PC-3 (cell line): ENCODE measurements at regions not wholly inside any gene's neighbourhood (a gene's known extent, or its start where the extent isn't known, plus 50 kb on each side); places are given as distances from the start of the nearest gene placed in this dataset.

ENCODE experiments used
- ATAC-seq: fragments of 200-7000 bp; cut with Tn5 transposase; 2 replicates; pipeline ENCODE4 v1.9.1; 2020; ENCODE audit warnings: mild to moderate bottlenecking, moderate library complexity
- BruUV-seq: library from RNA; stranded (reverse); fragments of 400-500 nt; replicated peaks from 2 replicates; lab custom pipeline; 2021; lab: Mats Ljungman, UMichigan
- CTCF ChIA-PET: fragments of 300-600 bp; sonication (Branson Sonifier 250); formaldehyde crosslinking; loops from one replicate; lab custom pipeline; 2022; ENCODE audit warnings: antibody characterized with exemption; lab: Charles Lee
- POLR2A ChIA-PET: fragments of 300-600 bp; sonication (Branson Sonifier 250); formaldehyde crosslinking; loops from one replicate; lab custom pipeline; 2022; ENCODE audit warnings: antibody characterized with exemption; ENCODE audit not compliant: unreplicated experiment; lab: Charles Lee
- DNase-seq: peaks from one replicate; pipeline ENCODE4 v3.0.0-alpha.2; 2015
- H2AFZ ChIP-seq: fragments of 300-600 bp; sonication (generic); 2 replicates; pipeline ENCODE4 v1.6.0; 2016; ENCODE audit warnings: antibody characterized with exemption, low read length
- H3F3A ChIP-seq: fragments of 300-600 bp; sonication (generic); one replicate; pipeline ENCODE4 v1.6.0; 2017; ENCODE audit warnings: antibody characterized with exemption, low read length, control low read depth, mild to moderate bottlenecking; ENCODE audit not compliant: unreplicated experiment
- H3K27ac ChIP-seq: fragments of 300-600 bp; sonication (generic); 2 replicates; pipeline ENCODE4 v1.5.1; 2016; ENCODE audit warnings: mild to moderate bottlenecking, low read length
- H3K27me3 ChIP-seq: fragments of 300-600 bp; sonication (generic); 2 replicates; pipeline ENCODE4 v1.6.1; 2016; ENCODE audit warnings: low read length, mixed read lengths
- H3K36me3 ChIP-seq: fragments of 300-600 bp; sonication (generic); 2 replicates; pipeline ENCODE4 v1.6.1; 2016; ENCODE audit warnings: low read depth, mixed run types, low read length, mixed read lengths
- H3K4me1 ChIP-seq: fragments of 300-600 bp; sonication (generic); 2 replicates; pipeline ENCODE4 v1.5.1; 2016; ENCODE audit warnings: low read length; ENCODE audit not compliant: insufficient read depth
- H3K4me2 ChIP-seq: fragments of 300-600 bp; sonication (generic); 2 replicates; pipeline ENCODE4 v1.6.0; 2016; ENCODE audit warnings: low read length
- H3K4me3 ChIP-seq: fragments of 300-600 bp; sonication (generic); 2 replicates; pipeline ENCODE4 v1.5.1; 2016; ENCODE audit warnings: mild to moderate bottlenecking, low read length, mixed read lengths
- H3K79me2 ChIP-seq: fragments of 300-600 bp; sonication (generic); 2 replicates; pipeline ENCODE4 v1.6.1; 2017; ENCODE audit warnings: low read length, mixed read lengths
- H3K9ac ChIP-seq: fragments of 300-600 bp; sonication (generic); 2 replicates; pipeline ENCODE4 v1.6.0; 2016; ENCODE audit warnings: mild to moderate bottlenecking, low read length
- H3K9me2 ChIP-seq: fragments of 300-600 bp; sonication (generic); replicated peaks from 2 replicates; pipeline ENCODE4 v1.6.1; 2016; ENCODE audit warnings: mixed run types, low read length, mixed read lengths
- H3K9me3 ChIP-seq: fragments of 300-600 bp; sonication (generic); 2 replicates; pipeline ENCODE4 v1.6.1; 2016; ENCODE audit warnings: low read length, mixed read lengths
- H4K20me1 ChIP-seq: fragments of 300-600 bp; sonication (generic); 2 replicates; pipeline ENCODE4 v1.6.1; 2016; ENCODE audit warnings: low read length, mixed read lengths
- CTCF ChIP-seq: fragments of 300-600 bp; sonication (generic); conservative IDR thresholded peaks from 2 replicates; pipeline ENCODE4 v1.5.1; 2017; ENCODE audit warnings: antibody characterized with exemption, low read depth, mild to moderate bottlenecking, low read length
- EZH2 ChIP-seq: fragments of 300-600 bp; sonication (generic); IDR thresholded peaks from one replicate; pipeline ENCODE4 v1.6.1; 2017; ENCODE audit warnings: antibody characterized with exemption, mild to moderate bottlenecking, low read length; ENCODE audit not compliant: unreplicated experiment
- EZH2phosphoT487 ChIP-seq: fragments of 300-600 bp; sonication (generic); IDR thresholded peaks from 2 replicates; pipeline ENCODE4 v1.6.1; 2018; ENCODE audit warnings: mild to moderate bottlenecking, antibody characterized with exemption, low read length, borderline replicate concordance
- intact Hi-C: fragments of 100-400 bp; cut with micrococcal nuclease; formaldehyde crosslinking; loops from 2 replicates; pipeline ENCODE4 v1.9.0; 2023

- intact Hi-C loops: no loop called here
- H3K4me1 ChIP-seq: no peaks in the 10 kb centered on the region
- H3K27me3 ChIP-seq: peaks cover 63% of the 10 kb centered on the region
- no peaks in the 10 kb centered on the region for H3K79me2 ChIP-seq
- H3K27ac ChIP-seq: no peak overlapping the region
- ATAC-seq (no peak), DNase-seq (no peak)
- ChIA-PET POLR2A (no interaction called here), CTCF (no interaction called here)
- no peaks in the 10 kb centered on the region for H3K9me2 ChIP-seq
- H3K9me3 ChIP-seq: no peaks in the 10 kb centered on the region
- no peak overlapping the region for H3K4me2 ChIP-seq
- H3K4me3 ChIP-seq: no peak overlapping the region
- no peak overlapping the region for H2AFZ ChIP-seq
- H3K36me3 ChIP-seq: no peaks in the 10 kb centered on the region
- BruUV-seq: no TSS peak
- TF ChIP-seq EZH2: no peak
- no peak for TF ChIP-seq CTCF
- no peak for TF ChIP-seq EZH2phosphoT487
- no peaks in the 10 kb centered on the region for H4K20me1 ChIP-seq
- no peak overlapping the region for H3K9ac ChIP-seq
- H3F3A ChIP-seq: no peaks in the 10 kb centered on the region
Measured at GRCh38 chr14:104403421-104404220, 175.9 kb upstream of the C14orf180 start.

DNA sequence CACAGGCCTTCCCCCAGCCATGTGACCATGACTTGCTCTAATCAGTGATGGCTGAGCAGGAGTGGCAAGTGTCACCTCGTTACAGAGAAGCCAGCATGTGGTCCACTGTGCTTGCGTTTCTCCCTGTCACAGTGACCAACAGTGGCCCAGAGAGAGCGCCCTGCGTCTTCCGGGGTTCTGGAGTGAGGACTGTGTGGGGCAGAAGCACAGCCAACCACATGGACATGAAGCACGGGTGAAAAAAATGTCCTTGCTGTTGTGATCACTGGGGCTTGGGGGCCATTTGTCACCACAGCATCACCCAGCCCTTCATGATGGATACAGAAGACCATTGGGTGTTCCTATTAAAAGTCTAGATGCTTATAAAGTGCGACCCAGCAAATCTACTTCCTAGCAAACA lies 174.6 kb upstream of the C14orf180 start:
- no TSS peak for BruUV-seq
- H3K27me3 ChIP-seq: peaks cover 70% of the 10 kb centered on the region
- H3K4me3 ChIP-seq: no peak overlapping the region
- H3K79me2 ChIP-seq: no peaks in the 10 kb centered on the region
- DNase-seq (no peak), ATAC-seq (no peak)
- ChIA-PET CTCF (no interaction called here), POLR2A (no interaction called here)
- no peaks in the 10 kb centered on the region; the same call in 1 of the 2 replicates for H3K9me3 ChIP-seq
- H3K36me3 ChIP-seq: no peaks in the 10 kb centered on the region
- TF ChIP-seq CTCF (no peak), EZH2 (no peak), EZH2phosphoT487 (no peak)
- no peaks in the 10 kb centered on the region for H3F3A ChIP-seq
- H3K4me2 ChIP-seq: no peak overlapping the region
- H3K27ac ChIP-seq: no peak overlapping the region
- no peak overlapping the region for H3K9ac ChIP-seq
- H2AFZ ChIP-seq: no peak overlapping the region
- H3K9me2 ChIP-seq: no peaks in the 10 kb centered on the region
- no peaks in the 10 kb centered on the region for H3K4me1 ChIP-seq
- no peaks in the 10 kb centered on the region for H4K20me1 ChIP-seq
- intact Hi-C loops: no loop called here
